ENCODE measurements at regions not wholly inside any gene's neighbourhood (a gene's known extent, or its start where the extent isn't known, plus 50 kb on each side); places are given as distances from the start of the nearest gene placed in this dataset.

GRCh38 chr13:99071666-99072065, 93.8 kb upstream of the DOCK9 start:
- TF ChIP-seq CTCF (IDR thresholded peaks at IDR 0.05) (no peak), POLR2AphosphoS5 (IDR thresholded peaks at IDR 0.05) (no peak), POLR2A (IDR thresholded peaks at IDR 0.05) (no peak), EP300 (IDR thresholded peaks at IDR 0.05) (no peak)

All from suprapubic skin (tissue), 4 donors.